KMS-11 (cell line): ENCODE measurements at regions not wholly inside any gene's neighbourhood (a gene's known extent, or its start where the extent isn't known, plus 50 kb on each side); places are given as distances from the start of the nearest gene placed in this dataset.
A peak's percentile ranks its signal among the peaks of the same experiment; 100 is the strongest.

Experiments used
- H2AFZ ChIP-seq: fragments of 200-600 bp; sonication (generic); 2 replicates; pipeline ENCODE4 v1.6.1; 2016; ENCODE audit warnings: antibody characterized with exemption, mixed run types, low read depth
- H3K27ac ChIP-seq: fragments of 200-600 bp; sonication (generic); 2 replicates; pipeline ENCODE4 v1.6.1; 2016; ENCODE audit warnings: mild to moderate bottlenecking, mixed run types
- H3K27me3 ChIP-seq: fragments of 200-600 bp; sonication (generic); 2 replicates; pipeline ENCODE4 v1.6.1; 2017; ENCODE audit warnings: mild to moderate bottlenecking, low read depth, mixed run types, moderate library complexity; ENCODE audit not compliant: insufficient read depth
- H3K36me3 ChIP-seq: fragments of 200-600 bp; sonication (generic); 2 replicates; pipeline ENCODE4 v1.6.1; 2017; ENCODE audit warnings: mild to moderate bottlenecking, mixed run types; ENCODE audit not compliant: insufficient read depth
- H3K4me1 ChIP-seq: fragments of 200-600 bp; sonication (generic); 2 replicates; pipeline ENCODE4 v1.6.1; 2016; ENCODE audit warnings: mild to moderate bottlenecking, low read depth, mixed run types; ENCODE audit not compliant: poor library complexity, severe bottlenecking
- H3K4me2 ChIP-seq: fragments of 200-600 bp; sonication (generic); 2 replicates; pipeline ENCODE4 v1.7.0; 2016; ENCODE audit warnings: mild to moderate bottlenecking, mixed run types
- H3K4me3 ChIP-seq: fragments of 200-600 bp; sonication (generic); IDR thresholded peaks from 2 replicates; pipeline ENCODE4 v1.6.1; 2017; ENCODE audit warnings: low read depth, low read length, mixed read lengths; ENCODE audit not compliant: insufficient read depth
- H3K79me2 ChIP-seq: fragments of 200-600 bp; sonication (generic); 2 replicates; pipeline ENCODE4 v1.6.1; 2016; ENCODE audit warnings: low read depth, mixed run types; ENCODE audit not compliant: insufficient read depth
- H3K9ac ChIP-seq: fragments of 200-600 bp; sonication (generic); 2 replicates; pipeline ENCODE4 v1.6.1; 2016; ENCODE audit warnings: mild to moderate bottlenecking, mixed run types
- H4K20me1 ChIP-seq: fragments of 200-600 bp; sonication (generic); 2 replicates; pipeline ENCODE4 v1.6.1; 2016; ENCODE audit warnings: mild to moderate bottlenecking, mixed run types; ENCODE audit not compliant: insufficient read depth
- TF ChIP-seq, protein P1 (sequence below): fragments of 200-600 bp; sonication (generic); conservative IDR thresholded peaks from 2 replicates; pipeline ENCODE4 v1.6.1; 2017; ENCODE audit warnings: low read depth, mild to moderate bottlenecking, antibody characterized with exemption, low read length, moderate library complexity, mixed read lengths

DNA sequence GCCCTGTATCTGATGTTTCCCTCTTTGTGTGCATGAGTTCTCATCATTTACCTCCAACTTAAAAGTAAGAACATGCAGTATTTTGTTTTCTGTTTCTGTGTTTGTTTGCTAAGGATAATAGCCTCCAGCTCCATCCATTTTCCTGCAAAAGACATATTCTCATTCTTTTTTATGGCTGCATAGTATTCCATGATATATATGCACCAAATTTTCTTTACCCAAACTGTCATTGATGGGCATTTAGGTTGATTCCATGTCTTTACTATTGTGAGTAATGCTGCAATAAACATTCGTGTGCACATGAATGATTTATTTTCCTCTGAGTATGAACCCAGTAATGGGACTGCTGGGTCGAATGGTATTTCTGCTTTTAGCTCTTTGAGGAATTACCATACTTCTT, 163.4 kb downstream of the TMEM26 start:
- H3K4me1 ChIP-seq, result peaks cover 3% of the 10 kb centered on the region
- no peak overlapping the region for H3K4me2 ChIP-seq

DNA sequence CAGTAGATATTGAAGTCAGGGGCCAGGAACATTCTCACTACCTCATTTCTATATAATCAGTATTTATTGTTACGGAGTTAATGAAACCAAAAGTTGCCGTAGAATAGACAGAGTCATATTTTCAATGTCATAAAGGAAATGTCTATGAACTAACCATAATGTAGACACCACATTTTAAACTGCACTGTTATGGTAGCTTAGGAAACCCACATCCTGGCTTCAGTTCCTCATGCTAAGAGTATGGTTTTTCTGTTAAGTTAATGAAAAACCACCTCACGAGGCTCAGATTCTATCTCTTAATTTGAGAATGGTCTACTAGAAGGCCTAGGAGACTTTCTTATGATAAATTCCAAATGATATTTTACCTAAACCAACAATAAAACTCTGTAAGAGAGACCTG, 166.5 kb downstream of the TMEM26 start:
- H3K4me2 ChIP-seq, result no peak overlapping the region
- H2AFZ ChIP-seq, result no peak overlapping the region
- no peak overlapping the region for H3K9ac ChIP-seq
- H4K20me1 ChIP-seq, result no peaks in the 10 kb centered on the region
- no peaks in the 10 kb centered on the region for H3K36me3 ChIP-seq
- no peak overlapping the region for H3K27ac ChIP-seq
- H3K27me3 ChIP-seq, result no peaks in the 10 kb centered on the region
- peaks cover 10% of the 10 kb centered on the region for H3K4me1 ChIP-seq
- no peaks in the 10 kb centered on the region for H3K79me2 ChIP-seq
- TF ChIP-seq, protein P1, sequence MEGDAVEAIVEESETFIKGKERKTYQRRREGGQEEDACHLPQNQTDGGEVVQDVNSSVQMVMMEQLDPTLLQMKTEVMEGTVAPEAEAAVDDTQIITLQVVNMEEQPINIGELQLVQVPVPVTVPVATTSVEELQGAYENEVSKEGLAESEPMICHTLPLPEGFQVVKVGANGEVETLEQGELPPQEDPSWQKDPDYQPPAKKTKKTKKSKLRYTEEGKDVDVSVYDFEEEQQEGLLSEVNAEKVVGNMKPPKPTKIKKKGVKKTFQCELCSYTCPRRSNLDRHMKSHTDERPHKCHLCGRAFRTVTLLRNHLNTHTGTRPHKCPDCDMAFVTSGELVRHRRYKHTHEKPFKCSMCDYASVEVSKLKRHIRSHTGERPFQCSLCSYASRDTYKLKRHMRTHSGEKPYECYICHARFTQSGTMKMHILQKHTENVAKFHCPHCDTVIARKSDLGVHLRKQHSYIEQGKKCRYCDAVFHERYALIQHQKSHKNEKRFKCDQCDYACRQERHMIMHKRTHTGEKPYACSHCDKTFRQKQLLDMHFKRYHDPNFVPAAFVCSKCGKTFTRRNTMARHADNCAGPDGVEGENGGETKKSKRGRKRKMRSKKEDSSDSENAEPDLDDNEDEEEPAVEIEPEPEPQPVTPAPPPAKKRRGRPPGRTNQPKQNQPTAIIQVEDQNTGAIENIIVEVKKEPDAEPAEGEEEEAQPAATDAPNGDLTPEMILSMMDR, result no peak
- H3K4me3 ChIP-seq, result no peak overlapping the region

More for the DNA sequence above, 163.4 kb downstream of the TMEM26 start:
- Histone ChIP-seq H4K20me1 (no peaks in the 10 kb centered on the region), H3K27me3 (no peaks in the 10 kb centered on the region), H3K79me2 (no peaks in the 10 kb centered on the region), H3K9ac (no peak overlapping the region), H3K36me3 (no peaks in the 10 kb centered on the region), H3K4me3 (no peak overlapping the region), H2AFZ (no peak overlapping the region), H3K27ac (no peak overlapping the region)
- TF ChIP-seq, protein P1, result no peak

DNA sequence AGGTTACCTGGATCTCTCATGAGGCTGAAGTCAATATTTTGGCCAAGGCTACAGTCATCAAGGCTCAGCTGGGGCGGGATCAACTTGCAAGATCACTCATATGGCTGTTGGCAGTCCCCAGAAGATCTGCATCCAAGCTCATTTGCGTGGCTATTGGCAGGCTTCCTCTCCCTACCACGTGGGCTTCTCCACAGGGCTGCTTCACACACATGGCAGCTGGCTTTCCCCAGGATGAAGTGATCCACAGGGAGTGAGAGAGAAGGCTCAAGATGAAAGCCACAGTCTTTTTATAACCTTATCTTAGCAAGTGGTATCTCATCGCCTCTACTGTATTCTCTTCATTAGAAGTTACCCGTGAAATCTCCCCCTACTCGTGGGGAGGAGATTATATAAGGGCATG, 167.4 kb downstream of the TMEM26 start:
- TF ChIP-seq, protein P1, result no peak
- Histone ChIP-seq H3K27ac (no peak overlapping the region), H3K79me2 (no peaks in the 10 kb centered on the region), H3K9ac (no peak overlapping the region), H3K36me3 (no peaks in the 10 kb centered on the region), H3K4me3 (no peak overlapping the region), H3K4me2 (no peak overlapping the region), H3K4me1 (peaks cover 10% of the 10 kb centered on the region), H4K20me1 (no peaks in the 10 kb centered on the region), H2AFZ (no peak overlapping the region), H3K27me3 (no peaks in the 10 kb centered on the region)

DNA sequence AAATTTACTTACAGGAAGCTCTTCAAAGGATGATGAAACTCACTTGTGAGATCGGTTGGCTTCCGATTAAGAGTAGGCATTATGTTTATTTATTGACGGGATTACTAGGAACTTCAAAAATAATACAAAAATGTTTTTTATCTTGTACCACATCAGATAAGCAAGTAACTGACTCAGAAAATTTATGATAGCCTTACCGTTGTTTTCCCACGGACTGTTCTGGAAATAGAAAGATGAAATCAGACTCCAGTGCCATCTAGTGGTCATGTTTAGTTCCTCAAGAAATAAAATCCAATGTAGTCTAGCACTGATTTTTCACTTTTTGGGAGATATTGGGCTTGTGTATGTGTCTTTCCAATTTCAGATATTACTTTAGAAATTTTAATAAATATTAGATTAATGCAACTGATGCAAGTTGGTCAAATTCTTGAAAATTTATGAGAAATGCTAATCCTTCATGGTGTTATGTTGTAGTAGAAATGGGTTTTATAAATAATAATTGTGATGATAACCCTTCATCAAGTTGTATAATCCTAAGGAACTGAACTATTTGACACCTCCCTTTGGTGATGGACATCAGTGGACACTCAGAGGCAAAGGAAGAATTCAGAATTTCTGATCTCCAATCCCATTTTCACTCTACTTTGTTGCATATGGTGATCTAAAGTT, 168.8 kb downstream of the TMEM26 start:
- Histone ChIP-seq H3K27ac (no peak overlapping the region), H3K36me3 (no peaks in the 10 kb centered on the region), H3K4me2 (peak overlapping the region; percentile 33; the same call in 1 of the 2 replicates), H3K4me3 (no peak overlapping the region), H3K27me3 (no peaks in the 10 kb centered on the region), H4K20me1 (no peaks in the 10 kb centered on the region), H3K4me1 (peaks cover 10% of the 10 kb centered on the region), H3K79me2 (no peaks in the 10 kb centered on the region), H3K9ac (no peak overlapping the region), H2AFZ (0 out of 2 replicates have a peak overlapping the region, but pooled peaks have one; percentile 28)
- TF ChIP-seq, protein P1, result peak; percentile 78
